ENCODE measurements at regions not wholly inside any gene's neighbourhood (a gene's known extent, or its start where the extent isn't known, plus 50 kb on each side); places are given as distances from the start of the nearest gene placed in this dataset.

DNA sequence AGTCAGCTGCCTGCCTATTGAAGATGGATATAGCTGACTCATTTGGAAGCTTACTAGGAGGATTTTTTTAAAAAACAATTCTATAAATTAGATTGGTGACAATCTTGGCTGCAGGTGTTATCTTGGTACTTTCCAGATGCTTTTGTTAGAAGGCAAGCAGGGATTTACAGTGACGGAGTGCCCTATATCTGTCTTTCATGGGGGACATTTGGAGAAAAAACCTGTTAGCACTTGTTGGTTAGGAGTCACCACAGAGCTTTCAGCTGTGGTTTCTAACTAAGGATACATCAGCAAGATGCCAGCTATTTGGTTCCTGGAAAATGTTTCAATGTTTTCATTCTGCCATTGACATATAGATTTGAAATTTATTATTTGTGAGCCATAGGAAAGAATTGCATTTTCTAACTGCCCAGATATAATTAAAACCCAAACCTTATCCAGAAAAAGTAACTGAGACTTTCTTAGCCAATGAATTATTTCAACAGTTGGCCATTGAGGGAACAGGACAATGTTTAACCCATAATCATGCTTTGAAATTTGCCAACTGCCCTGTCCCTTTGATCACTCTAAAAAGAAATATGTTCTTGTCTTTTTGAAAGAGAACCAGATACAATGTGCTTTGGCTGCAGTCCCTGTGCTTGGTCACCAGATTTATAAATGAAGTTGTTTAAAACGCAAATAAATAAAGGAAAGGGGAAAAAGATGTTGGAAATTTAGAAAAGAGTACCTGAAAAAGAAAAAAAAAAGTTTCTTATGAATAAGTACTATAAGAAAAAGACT is 761.0 kb upstream of the CXADR start:
- H3K4me1 ChIP-seq, result no peaks in the 10 kb centered on the region
- no peak overlapping the region for H3K4me3 ChIP-seq
- DNase-seq (no peak), ATAC-seq (no peak)
- TF ChIP-seq, protein P1, sequence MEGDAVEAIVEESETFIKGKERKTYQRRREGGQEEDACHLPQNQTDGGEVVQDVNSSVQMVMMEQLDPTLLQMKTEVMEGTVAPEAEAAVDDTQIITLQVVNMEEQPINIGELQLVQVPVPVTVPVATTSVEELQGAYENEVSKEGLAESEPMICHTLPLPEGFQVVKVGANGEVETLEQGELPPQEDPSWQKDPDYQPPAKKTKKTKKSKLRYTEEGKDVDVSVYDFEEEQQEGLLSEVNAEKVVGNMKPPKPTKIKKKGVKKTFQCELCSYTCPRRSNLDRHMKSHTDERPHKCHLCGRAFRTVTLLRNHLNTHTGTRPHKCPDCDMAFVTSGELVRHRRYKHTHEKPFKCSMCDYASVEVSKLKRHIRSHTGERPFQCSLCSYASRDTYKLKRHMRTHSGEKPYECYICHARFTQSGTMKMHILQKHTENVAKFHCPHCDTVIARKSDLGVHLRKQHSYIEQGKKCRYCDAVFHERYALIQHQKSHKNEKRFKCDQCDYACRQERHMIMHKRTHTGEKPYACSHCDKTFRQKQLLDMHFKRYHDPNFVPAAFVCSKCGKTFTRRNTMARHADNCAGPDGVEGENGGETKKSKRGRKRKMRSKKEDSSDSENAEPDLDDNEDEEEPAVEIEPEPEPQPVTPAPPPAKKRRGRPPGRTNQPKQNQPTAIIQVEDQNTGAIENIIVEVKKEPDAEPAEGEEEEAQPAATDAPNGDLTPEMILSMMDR (IDR thresholded peaks at IDR 0.05), result no peak
- H3K9me3 ChIP-seq, result no peaks in the 10 kb centered on the region
- H3K27ac ChIP-seq, result no peak overlapping the region
- no peaks in the 10 kb centered on the region for H3K36me3 ChIP-seq
- intact Hi-C loops (cut with DNase I), result no loop called here
- H3K27me3 ChIP-seq, result no peaks in the 10 kb centered on the region

DNA sequence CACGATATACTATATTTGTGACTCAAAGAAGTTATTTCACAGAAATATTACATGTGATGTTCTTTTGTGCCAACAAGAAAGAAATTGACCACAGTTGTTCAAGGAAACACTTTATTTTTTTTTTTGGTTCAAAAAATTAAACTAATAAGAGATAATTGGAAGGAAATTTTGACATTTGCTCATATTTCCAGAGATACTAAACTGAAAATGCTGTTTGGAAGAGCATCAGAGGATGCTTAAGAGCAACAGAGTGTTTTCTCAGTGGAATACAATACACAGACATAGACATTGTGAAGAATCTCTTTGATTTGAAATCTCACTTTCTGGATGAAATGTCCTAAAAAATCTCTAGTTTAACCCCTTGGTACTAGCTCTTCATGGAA is 760.4 kb upstream of the CXADR start:
- no peaks in the 10 kb centered on the region for H3K4me1 ChIP-seq
- H3K27me3 ChIP-seq, result no peaks in the 10 kb centered on the region
- no peaks in the 10 kb centered on the region for H3K9me3 ChIP-seq
- TF ChIP-seq, protein P1 (IDR thresholded peaks at IDR 0.05), result no peak
- intact Hi-C loops (cut with DNase I), result no loop called here
- H3K4me3 ChIP-seq, result no peak overlapping the region
- ATAC-seq, result no peak
- H3K36me3 ChIP-seq, result no peaks in the 10 kb centered on the region
- no peak overlapping the region for H3K27ac ChIP-seq
- no peak for DNase-seq

DNA sequence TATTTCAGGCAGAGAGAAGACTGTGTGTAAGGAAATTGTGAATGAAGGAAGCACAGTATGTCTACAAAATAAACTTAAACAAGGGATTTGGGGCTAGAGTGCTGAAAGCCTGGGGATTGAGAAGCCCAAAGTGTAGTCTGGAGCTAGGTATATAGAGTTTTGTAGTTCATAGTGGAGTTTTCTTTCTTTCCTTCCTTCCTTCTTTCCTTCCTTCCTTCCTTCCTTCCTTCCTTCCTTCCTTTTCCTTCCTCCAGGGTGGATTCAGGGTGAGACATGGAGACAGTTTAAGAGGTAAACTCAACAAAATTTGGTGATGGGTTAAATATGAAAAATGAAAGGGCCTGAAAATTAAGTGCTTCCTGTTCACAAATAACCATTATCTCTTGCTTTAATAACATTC is 757.8 kb upstream of the CXADR start:
- TF ChIP-seq, protein P1 (IDR thresholded peaks at IDR 0.05), result no peak
- Histone ChIP-seq H3K27ac (no peak overlapping the region), H3K9me3 (no peaks in the 10 kb centered on the region), H3K4me1 (no peaks in the 10 kb centered on the region), H3K27me3 (no peaks in the 10 kb centered on the region), H3K36me3 (no peaks in the 10 kb centered on the region), H3K4me3 (no peak overlapping the region)
- intact Hi-C loops (cut with DNase I), result no loop called here
- ATAC-seq (no peak), DNase-seq (no peak)

DNA sequence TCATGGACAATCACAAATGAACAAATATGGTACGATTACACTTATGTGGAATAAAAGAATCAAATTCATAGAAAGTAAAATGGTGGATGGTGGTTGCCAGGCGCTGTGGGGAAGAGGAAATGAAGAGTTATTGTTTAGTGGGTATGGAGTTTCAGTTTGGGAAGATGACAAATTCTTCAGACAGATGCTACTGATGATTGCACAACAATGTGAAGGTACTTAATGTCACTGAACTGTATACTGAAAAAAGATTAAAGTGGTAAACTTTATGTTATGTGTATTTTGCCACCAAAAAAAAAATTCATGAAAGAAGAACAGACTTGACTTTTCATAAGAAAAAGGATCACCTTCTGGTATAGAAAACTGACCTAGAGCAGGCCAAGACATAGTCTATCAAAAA is 745.6 kb upstream of the CXADR start:
- Histone ChIP-seq H3K4me1 (no peaks in the 10 kb centered on the region), H3K4me3 (no peak overlapping the region), H3K9me3 (no peaks in the 10 kb centered on the region), H3K27ac (no peak overlapping the region), H3K27me3 (no peaks in the 10 kb centered on the region), H3K36me3 (no peaks in the 10 kb centered on the region)
- ATAC-seq (no peak), DNase-seq (no peak)
- TF ChIP-seq, protein P1 (IDR thresholded peaks at IDR 0.05), result no peak
- intact Hi-C loops (cut with DNase I), result no loop called here

DNA sequence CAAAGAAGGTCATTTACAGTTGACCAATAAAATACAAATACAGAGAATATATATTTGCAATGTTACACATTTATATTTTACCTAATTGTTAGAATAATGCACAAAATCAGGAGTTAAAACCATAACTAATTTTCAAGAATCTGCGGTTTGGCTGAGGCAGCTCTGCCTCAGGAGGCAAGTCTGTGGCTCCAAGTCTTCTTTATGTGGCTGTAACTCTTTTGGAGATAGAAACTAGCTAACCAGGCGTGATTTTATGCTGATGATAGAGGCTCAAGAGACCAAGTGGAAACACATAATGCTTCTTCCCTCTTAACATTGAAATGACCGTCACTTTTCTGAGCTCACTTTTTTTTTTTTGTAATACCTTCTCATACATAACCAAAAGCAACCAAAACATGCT is 744.7 kb upstream of the CXADR start:
- Histone ChIP-seq H3K27me3 (no peaks in the 10 kb centered on the region), H3K4me3 (no peak overlapping the region), H3K4me1 (no peaks in the 10 kb centered on the region), H3K27ac (no peak overlapping the region), H3K9me3 (no peaks in the 10 kb centered on the region), H3K36me3 (no peaks in the 10 kb centered on the region)
- ATAC-seq (no peak), DNase-seq (no peak)
- intact Hi-C loops (cut with DNase I), result no loop called here
- TF ChIP-seq, protein P1 (IDR thresholded peaks at IDR 0.05), result no peak

DNA sequence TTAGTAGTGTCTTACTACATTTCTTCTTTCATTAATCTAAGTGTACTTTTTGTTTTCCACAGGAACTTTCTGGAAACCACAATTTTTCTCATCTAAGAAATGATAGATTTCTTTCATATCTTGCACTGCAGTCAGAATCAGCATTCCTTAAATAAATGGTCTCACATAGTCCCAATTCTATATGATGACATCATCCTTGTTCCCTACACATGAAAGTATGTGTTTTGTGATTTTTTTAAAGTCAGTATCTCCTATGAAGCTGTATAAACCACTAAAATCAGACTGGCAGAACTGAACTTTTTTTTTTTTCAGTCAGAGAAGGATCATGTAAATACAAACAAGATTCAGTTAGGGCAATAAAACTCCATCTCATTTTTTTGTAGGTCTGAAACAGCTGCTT is 742.6 kb upstream of the CXADR start:
- DNase-seq (no peak), ATAC-seq (no peak)
- TF ChIP-seq, protein P1 (IDR thresholded peaks at IDR 0.05), result no peak
- no peaks in the 10 kb centered on the region for H3K36me3 ChIP-seq
- no peaks in the 10 kb centered on the region for H3K4me1 ChIP-seq
- H3K4me3 ChIP-seq, result no peak overlapping the region
- no peaks in the 10 kb centered on the region for H3K9me3 ChIP-seq
- no peak overlapping the region for H3K27ac ChIP-seq
- no peaks in the 10 kb centered on the region for H3K27me3 ChIP-seq
- intact Hi-C loops (cut with DNase I), result no loop called here
